HG03159 (cell line): ENCODE measurements at regions not wholly inside any gene's neighbourhood (a gene's known extent, or its start where the extent isn't known, plus 50 kb on each side); places are given as distances from the start of the nearest gene placed in this dataset.

ENCODE experiments used
- ATAC-seq: cut with Tn5 transposase; IDR thresholded peaks from one replicate; pipeline ENCODE4 v1.9.1; 2021; ENCODE audit warnings: mild to moderate bottlenecking, moderate library complexity; ENCODE audit not compliant: unreplicated experiment

- no peak for ATAC-seq
Observed at GRCh38 chr2:6788614-6789013, 77.1 kb downstream of the CMPK2 start.

GRCh38 chr2:6789559-6790138 lies 76.1 kb downstream of the CMPK2 start:
- no peak for ATAC-seq

GRCh38 chr2:6791682-6792081 lies 74.0 kb downstream of the CMPK2 start:
- ATAC-seq = no peak

GRCh38 chr2:6792883-6793282 lies 72.8 kb downstream of the CMPK2 start:
- no peak for ATAC-seq

GRCh38 chr2:6793371-6793770 lies 72.3 kb downstream of the CMPK2 start:
- ATAC-seq = no peak

- ATAC-seq = no peak
Observed at GRCh38 chr2:6793913-6794312, 71.8 kb downstream of the CMPK2 start.

- no peak for ATAC-seq
Observed at GRCh38 chr2:6794448-6794847, 71.3 kb downstream of the CMPK2 start.
